AG04450 (cell line): ENCODE measurements at regions not wholly inside any gene's neighbourhood (a gene's known extent, or its start where the extent isn't known, plus 50 kb on each side); places are given as distances from the start of the nearest gene placed in this dataset.

Experiments
- CTCF ChIA-PET: fragments of 300-600, 350-600 bp; formaldehyde crosslinking; extraction: SDS; loops from one replicate; lab custom pipeline; 2022; ENCODE audit warnings: antibody characterized with exemption, inconsistent platforms; lab: Charles Lee
- POLR2A ChIA-PET: fragments of 350-600 bp; formaldehyde crosslinking; extraction: SDS; loops from one replicate; lab custom pipeline; 2021; ENCODE audit warnings: antibody characterized with exemption, inconsistent platforms; lab: Yijun Ruan, JAX
- DNase-seq: peaks from one replicate; pipeline ENCODE4 v3.0.0-alpha.2; 2011; ENCODE audit warnings: low read depth, low spot score
- H3K27ac ChIP-seq: one replicate; pipeline ENCODE4 v1.5.1; 2012; ENCODE audit warnings: low read depth, low read length, control low read depth
- H3K27me3 ChIP-seq: one replicate; pipeline ENCODE4 v1.6.0; 2012; ENCODE audit warnings: low read length; ENCODE audit not compliant: control insufficient read depth, insufficient read depth
- H3K4me3 ChIP-seq: 2 replicates; pipeline ENCODE4 v1.5.1; 2011; ENCODE audit warnings: mild to moderate bottlenecking, low read depth, low read length, control low read depth
- H3K9me3 ChIP-seq: 2 replicates; pipeline ENCODE4 v1.5.1; 2012; ENCODE audit warnings: low read length; ENCODE audit not compliant: control insufficient read depth, insufficient read depth
- TF ChIP-seq, protein P1 (sequence below): IDR thresholded peaks from 2 replicates; pipeline ENCODE4 v1.5.1; 2011; ENCODE audit warnings: low read depth, low read length, control low read depth, inconsistent platforms

- CTCF ChIA-PET = no interaction called here
- no peak for DNase-seq
- TF ChIP-seq, protein P1, sequence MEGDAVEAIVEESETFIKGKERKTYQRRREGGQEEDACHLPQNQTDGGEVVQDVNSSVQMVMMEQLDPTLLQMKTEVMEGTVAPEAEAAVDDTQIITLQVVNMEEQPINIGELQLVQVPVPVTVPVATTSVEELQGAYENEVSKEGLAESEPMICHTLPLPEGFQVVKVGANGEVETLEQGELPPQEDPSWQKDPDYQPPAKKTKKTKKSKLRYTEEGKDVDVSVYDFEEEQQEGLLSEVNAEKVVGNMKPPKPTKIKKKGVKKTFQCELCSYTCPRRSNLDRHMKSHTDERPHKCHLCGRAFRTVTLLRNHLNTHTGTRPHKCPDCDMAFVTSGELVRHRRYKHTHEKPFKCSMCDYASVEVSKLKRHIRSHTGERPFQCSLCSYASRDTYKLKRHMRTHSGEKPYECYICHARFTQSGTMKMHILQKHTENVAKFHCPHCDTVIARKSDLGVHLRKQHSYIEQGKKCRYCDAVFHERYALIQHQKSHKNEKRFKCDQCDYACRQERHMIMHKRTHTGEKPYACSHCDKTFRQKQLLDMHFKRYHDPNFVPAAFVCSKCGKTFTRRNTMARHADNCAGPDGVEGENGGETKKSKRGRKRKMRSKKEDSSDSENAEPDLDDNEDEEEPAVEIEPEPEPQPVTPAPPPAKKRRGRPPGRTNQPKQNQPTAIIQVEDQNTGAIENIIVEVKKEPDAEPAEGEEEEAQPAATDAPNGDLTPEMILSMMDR = no peak
These were observed 346.3 kb upstream of the MDFIC2 start for GRCh38 chr3:70658513-70659310.

DNA sequence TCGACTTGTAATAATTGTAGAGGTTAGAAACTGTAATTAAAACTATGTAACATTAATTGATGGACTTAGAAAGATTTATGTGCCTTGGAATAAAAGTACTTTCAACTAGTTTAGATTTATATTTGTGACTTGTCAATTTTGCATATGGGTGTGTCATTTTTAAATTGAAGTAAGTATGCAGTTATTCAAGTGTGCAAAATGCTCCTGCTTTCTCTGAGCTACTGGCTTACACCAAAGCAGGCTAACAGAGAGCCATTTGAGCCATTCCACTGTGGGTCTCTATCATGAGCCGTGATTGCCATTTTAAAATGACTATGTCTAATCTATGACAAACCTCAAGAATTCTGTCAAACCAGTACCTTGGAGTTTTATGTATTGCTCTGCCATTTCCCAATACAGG is 345.0 kb upstream of the MDFIC2 start:
- CTCF ChIA-PET = no interaction called here
- POLR2A ChIA-PET = no interaction called here
- H3K4me3 ChIP-seq = no peak overlapping the region
- no peak for DNase-seq
- peaks cover 2% of the 10 kb centered on the region for H3K27me3 ChIP-seq
- TF ChIP-seq, protein P1 = no peak
- no peaks in the 10 kb centered on the region for H3K9me3 ChIP-seq
- no peak overlapping the region for H3K27ac ChIP-seq

More at GRCh38 chr3:70658513-70659310, 346.3 kb upstream of the MDFIC2 start:
- Histone ChIP-seq H3K27ac (no peak overlapping the region), H3K4me3 (no peak overlapping the region), H3K27me3 (peaks cover 2% of the 10 kb centered on the region), H3K9me3 (no peaks in the 10 kb centered on the region)
- POLR2A ChIA-PET = no interaction called here

DNA sequence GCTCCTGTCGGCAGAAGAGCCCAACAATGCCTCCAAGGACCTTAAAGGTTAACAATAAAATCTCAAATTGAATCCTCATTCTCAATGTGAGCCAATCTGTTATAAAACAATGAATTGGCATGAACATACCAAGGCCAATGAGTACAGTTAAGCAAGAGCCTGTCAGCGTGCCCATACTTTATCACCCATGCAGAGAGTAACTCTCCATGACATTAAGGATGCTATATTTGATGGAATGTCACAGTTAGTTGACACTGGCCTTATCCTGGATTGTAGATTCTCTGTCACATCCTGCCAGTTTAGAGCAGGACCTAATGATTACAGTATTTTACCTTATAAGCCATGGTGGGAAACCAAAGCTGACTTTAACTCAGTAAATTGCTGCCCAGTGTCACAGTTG is 335.4 kb upstream of the MDFIC2 start:
- Histone ChIP-seq H3K27ac (no peak overlapping the region), H3K9me3 (no peaks in the 10 kb centered on the region), H3K27me3 (no peaks in the 10 kb centered on the region), H3K4me3 (no peak overlapping the region)
- TF ChIP-seq, protein P1 = no peak
- ChIA-PET CTCF (no interaction called here), POLR2A (no interaction called here)
- no peak for DNase-seq

DNA sequence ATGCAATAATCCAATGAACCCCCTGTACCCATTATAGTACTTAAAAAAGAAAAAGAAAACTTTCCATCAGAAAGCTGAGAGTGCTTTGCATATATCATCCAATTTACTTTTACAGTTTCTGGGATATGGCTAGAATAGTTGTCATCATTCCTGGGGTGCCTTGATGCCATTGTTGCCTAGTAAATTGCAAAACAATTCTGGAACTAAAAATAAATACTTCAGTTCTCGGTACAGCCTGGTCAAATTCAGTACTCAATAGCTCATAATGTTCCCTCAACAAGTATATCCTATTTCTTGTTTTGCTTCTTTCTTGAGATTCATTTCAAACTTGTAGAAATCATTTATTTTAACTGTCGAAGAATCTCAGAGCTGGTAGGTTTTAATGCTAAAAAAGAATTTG is 334.7 kb upstream of the MDFIC2 start:
- Histone ChIP-seq H3K4me3 (no peak overlapping the region), H3K27ac (no peak overlapping the region), H3K27me3 (no peaks in the 10 kb centered on the region), H3K9me3 (no peaks in the 10 kb centered on the region)
- TF ChIP-seq, protein P1 = no peak
- no peak for DNase-seq
- ChIA-PET POLR2A (interaction anchor here (0.6 kb wide), 1 partner anchor 1037 kb away, joined by 4 read pairs; no protein-coding TSS in a partner anchor), CTCF (interaction anchor here (0.7 kb wide), 1 partner anchor 57 kb away, joined by 3 read pairs; no protein-coding TSS in a partner anchor)

GRCh38 chr3:70646635-70647034 is 334.2 kb upstream of the MDFIC2 start:
- POLR2A ChIA-PET = interaction anchor here (0.6 kb wide), 1 partner anchor 1037 kb away, joined by 4 read pairs; no protein-coding TSS in a partner anchor
- no peaks in the 10 kb centered on the region for H3K27me3 ChIP-seq
- no peak overlapping the region for H3K4me3 ChIP-seq
- H3K27ac ChIP-seq = no peak overlapping the region
- CTCF ChIA-PET = interaction anchor here (0.7 kb wide), 1 partner anchor 57 kb away, joined by 3 read pairs; no protein-coding TSS in a partner anchor
- TF ChIP-seq, protein P1 = no peak
- DNase-seq = no peak
- no peaks in the 10 kb centered on the region for H3K9me3 ChIP-seq
